ENCODE measurements at regions not wholly inside any gene's neighbourhood (a gene's known extent, or its start where the extent isn't known, plus 50 kb on each side); places are given as distances from the start of the nearest gene placed in this dataset.

GRCh38 chr1:199809311-199809710 is 218.2 kb upstream of the NR5A2 start:
- TF ChIP-seq FOXP2 (optimal IDR thresholded peaks at IDR 0.05; ENCODE audit: borderline replicate concordance, extremely low read depth, extremely low read length, insufficient read depth), result no peak
- no peak for TF ChIP-seq POLR2AphosphoS5 (IDR thresholded peaks at IDR 0.05; ENCODE audit: low read depth, low read length)
- TF ChIP-seq SIN3A (IDR thresholded peaks at IDR 0.05; ENCODE audit: borderline replicate concordance, insufficient read depth, low read length), result no peak
- no peak for TF ChIP-seq REST (IDR thresholded peaks at IDR 0.05; ENCODE audit: insufficient read depth in 1 of 2, low read depth in 2 of 2, low read length in 2 of 2)
- TF ChIP-seq TAF1 (IDR thresholded peaks at IDR 0.05; ENCODE audit: borderline replicate concordance, insufficient read depth, low read length), result no peak

GRCh38 chr1:199811163-199811562 is 216.3 kb upstream of the NR5A2 start:
- no peak for TF ChIP-seq FOXP2 (optimal IDR thresholded peaks at IDR 0.05; ENCODE audit: borderline replicate concordance, extremely low read depth, extremely low read length, insufficient read depth)

- TF ChIP-seq POLR2AphosphoS5 (IDR thresholded peaks at IDR 0.05; ENCODE audit: low read depth, low read length), result no peak
Observed at GRCh38 chr1:199813198-199813597, 214.3 kb upstream of the NR5A2 start.

GRCh38 chr1:199815947-199816346 is 211.6 kb upstream of the NR5A2 start:
- TF ChIP-seq POLR2AphosphoS5 (IDR thresholded peaks at IDR 0.05; ENCODE audit: low read depth, low read length), result no peak

- TF ChIP-seq REST (IDR thresholded peaks at IDR 0.05; ENCODE audit: insufficient read depth in 1 of 2, low read depth in 2 of 2, low read length in 2 of 2) (no peak), FOXP2 (optimal IDR thresholded peaks at IDR 0.05; ENCODE audit: borderline replicate concordance, extremely low read depth, extremely low read length, insufficient read depth) (no peak), TAF1 (IDR thresholded peaks at IDR 0.05; ENCODE audit: borderline replicate concordance, insufficient read depth, low read length) (no peak), POLR2AphosphoS5 (IDR thresholded peaks at IDR 0.05; ENCODE audit: low read depth, low read length) (no peak), SIN3A (IDR thresholded peaks at IDR 0.05; ENCODE audit: borderline replicate concordance, insufficient read depth, low read length) (no peak)
Observed at GRCh38 chr1:199817266-199817665, 210.2 kb upstream of the NR5A2 start.

- no peak for TF ChIP-seq FOXP2 (optimal IDR thresholded peaks at IDR 0.05; ENCODE audit: borderline replicate concordance, extremely low read depth, extremely low read length, insufficient read depth)
- no peak for TF ChIP-seq POLR2AphosphoS5 (IDR thresholded peaks at IDR 0.05; ENCODE audit: low read depth, low read length)
Observed at GRCh38 chr1:199821029-199821779, 206.3 kb upstream of the NR5A2 start.

DNA sequence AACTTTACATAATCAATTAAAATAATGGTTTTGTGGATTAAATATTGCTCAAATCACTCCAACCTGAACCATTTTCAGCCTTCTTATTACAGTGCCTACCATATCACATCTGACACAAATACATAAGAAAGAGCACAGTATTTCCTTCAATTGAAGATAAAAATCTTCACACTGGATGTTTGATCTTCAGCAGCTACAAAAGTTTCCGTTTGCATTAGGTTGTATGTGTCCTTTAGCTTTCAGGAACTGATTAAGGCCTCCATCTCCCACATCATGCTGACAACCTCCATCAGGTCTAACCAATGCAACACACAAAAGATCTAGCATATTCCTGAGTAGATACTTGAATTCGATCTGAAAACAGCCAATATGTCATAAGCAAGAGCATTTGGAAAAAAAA is 195.1 kb upstream of the NR5A2 start:
- TF ChIP-seq FOXP2 (optimal IDR thresholded peaks at IDR 0.05; ENCODE audit: borderline replicate concordance, extremely low read depth, extremely low read length, insufficient read depth) (no peak), TAF1 (IDR thresholded peaks at IDR 0.05; ENCODE audit: borderline replicate concordance, insufficient read depth, low read length) (no peak), SIN3A (IDR thresholded peaks at IDR 0.05; ENCODE audit: borderline replicate concordance, insufficient read depth, low read length) (no peak), POLR2AphosphoS5 (IDR thresholded peaks at IDR 0.05; ENCODE audit: low read depth, low read length) (no peak), REST (IDR thresholded peaks at IDR 0.05; ENCODE audit: insufficient read depth in 1 of 2, low read depth in 2 of 2, low read length in 2 of 2) (no peak)

Data from PFSK-1 (cell line).